HG02759 (cell line): ENCODE measurements at regions not wholly inside any gene's neighbourhood (a gene's known extent, or its start where the extent isn't known, plus 50 kb on each side); places are given as distances from the start of the nearest gene placed in this dataset.
"Not testable (repeated sequence)": the region's sequence is repeated elsewhere in the genome, so short reads cannot be mapped to it uniquely, and the experiment has no call there.

Experiments used
- ATAC-seq: cut with Tn5 transposase; IDR thresholded peaks from one replicate; pipeline ENCODE4 v1.9.1; 2021; ENCODE audit warnings: mild to moderate bottlenecking, moderate library complexity; ENCODE audit not compliant: unreplicated experiment

DNA sequence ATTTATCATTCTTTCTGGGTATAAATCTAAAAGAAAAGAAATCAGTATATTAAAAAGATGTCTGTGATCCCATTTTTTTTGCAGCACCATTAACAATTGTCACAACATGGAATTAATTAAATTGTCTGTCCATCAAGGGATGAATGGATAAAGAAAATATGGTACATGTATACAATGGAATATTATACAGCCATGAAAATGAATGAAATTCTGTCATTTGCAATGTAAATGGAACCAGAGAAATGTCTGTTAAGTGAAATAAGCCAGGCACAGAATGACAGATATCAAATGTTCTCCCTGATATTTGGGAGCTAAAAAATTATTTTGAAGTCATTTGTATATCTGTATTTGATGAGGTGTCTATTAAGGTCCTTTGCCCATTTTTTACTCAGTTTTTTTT is 77.1 kb upstream of the NDST4 start:
- ATAC-seq, result no peak

DNA sequence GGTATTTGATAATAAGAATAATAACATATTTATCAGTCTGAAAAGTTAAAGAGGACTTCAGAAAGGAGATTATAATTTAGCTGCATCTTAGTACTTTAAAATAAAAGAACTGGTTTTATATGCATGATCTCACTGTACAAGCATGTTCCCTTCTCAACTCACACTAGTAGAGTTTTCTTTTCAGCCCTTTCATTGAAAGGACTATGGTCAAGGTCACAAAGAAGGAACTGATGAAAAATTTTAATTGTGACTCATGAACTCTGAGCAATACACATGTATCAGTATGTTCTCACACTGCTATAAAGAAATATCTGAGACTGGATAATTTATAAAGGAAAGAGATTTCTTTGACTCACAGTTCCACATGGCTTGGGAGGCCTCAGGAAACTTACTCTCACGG is 73.7 kb upstream of the NDST4 start:
- no peak for ATAC-seq

DNA sequence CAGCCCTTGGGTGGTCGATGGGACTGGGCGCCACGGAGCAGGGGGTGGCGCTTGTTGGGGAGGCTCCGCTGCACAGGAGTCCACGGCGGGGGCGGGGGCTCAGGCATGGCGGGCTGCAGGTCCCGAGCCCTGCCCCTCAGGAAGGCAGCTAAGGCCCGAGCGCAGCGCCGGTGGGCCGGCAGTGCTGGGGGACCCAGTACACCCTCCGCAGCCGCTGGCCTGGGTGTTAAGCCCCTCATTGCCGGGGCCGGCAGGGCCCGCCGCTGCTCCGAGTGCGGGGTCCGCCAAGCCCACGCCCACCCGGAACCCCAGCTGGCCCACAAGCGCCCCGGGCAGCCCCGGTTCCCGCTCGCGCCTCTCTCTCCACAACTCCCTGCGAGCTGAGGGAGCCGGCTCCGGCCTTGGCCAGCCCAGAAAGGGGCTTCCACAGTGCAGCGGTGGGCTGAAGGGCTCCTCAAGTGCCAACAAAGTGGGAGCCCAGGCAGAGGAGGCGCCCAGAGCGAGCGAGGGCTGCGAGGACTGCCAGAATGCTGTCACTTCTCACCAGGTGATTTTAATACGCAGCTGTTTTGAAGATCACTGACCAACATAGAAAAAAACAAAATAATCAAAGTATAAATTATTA is 66.1 kb upstream of the NDST4 start:
- not testable (repeated sequence) for ATAC-seq

GRCh38 chr4:115178687-115179086 is 65.3 kb upstream of the NDST4 start:
- ATAC-seq, result not testable (repeated sequence)

- no peak for ATAC-seq
Measured at GRCh38 chr4:115171220-115171619, 57.8 kb upstream of the NDST4 start.

DNA sequence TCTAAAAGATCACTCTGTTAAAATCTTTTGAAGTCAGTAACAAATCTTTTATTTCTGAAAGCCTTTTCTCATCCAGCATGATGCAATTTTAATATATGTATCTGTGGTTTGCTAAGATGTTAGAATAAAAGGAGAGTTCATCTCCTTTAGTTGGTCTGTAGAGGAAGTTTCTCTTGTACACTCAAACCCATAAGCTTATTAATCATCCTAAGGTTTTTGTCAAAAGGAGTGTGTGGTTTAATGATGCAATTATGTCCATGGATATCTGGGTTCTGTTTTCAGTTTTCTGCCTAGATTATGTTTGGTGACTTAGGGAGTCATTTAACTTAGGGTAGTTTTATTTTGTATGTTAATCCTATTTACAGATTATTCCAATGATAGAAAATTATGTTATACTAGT is 52.1 kb upstream of the NDST4 start:
- no peak for ATAC-seq
